GM21515 (cell line): ENCODE measurements at regions not wholly inside any gene's neighbourhood (a gene's known extent, or its start where the extent isn't known, plus 50 kb on each side); places are given as distances from the start of the nearest gene placed in this dataset.

Source experiments
- ATAC-seq: cut with Tn5 transposase; IDR thresholded peaks from one replicate; pipeline ENCODE4 v1.9.1; 2021; ENCODE audit not compliant: unreplicated experiment

GRCh38 chr1:217004776-217005436, 281.7 kb upstream of the ESRRG start:
- ATAC-seq = no peak

GRCh38 chr1:217003355-217003754, 280.1 kb upstream of the ESRRG start:
- no peak for ATAC-seq

DNA sequence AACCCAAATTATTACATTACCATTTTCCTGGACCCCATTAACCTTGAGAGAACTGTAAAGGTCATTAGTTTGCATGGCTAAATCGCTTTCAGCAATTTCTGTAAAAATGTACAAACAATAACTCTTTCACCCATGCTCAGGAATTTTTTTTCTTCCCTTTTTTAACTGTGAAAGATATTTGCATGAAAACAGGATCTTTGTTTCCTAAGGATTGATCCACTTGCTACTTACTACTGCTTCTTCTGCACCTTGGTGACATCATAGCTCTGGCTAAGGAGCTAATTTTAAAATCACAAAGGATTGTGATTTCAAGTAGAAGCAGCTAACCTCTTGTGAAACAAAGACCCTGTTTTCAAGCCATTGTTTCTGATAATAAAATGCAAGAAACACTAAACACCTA, 274.6 kb upstream of the ESRRG start:
- no peak for ATAC-seq

- ATAC-seq = no peak
Observed at GRCh38 chr1:216997069-216997468, 273.8 kb upstream of the ESRRG start.

DNA sequence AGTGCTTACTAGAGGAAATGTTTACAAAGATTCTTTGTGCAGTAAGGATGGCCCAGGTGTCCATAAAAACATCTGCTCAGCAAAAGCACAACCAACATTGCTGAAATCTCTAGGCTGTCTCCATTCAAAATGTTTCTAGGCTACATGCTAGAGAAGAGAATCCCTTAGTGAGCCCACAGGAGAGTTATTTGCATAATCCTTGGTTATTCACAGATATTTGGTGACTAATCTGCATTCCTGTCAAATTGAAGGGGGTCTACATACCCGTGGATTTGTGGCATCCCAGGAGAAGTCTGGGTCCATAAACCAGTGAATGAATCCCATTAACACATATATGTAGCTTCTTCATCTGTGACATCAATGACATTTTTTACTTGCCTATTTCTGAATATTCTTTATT, 261.3 kb upstream of the ESRRG start:
- ATAC-seq = no peak

GRCh38 chr1:216983823-216984222, 260.6 kb upstream of the ESRRG start:
- no peak for ATAC-seq

- no peak for ATAC-seq
Observed at GRCh38 chr1:216961516-216961915, 238.3 kb upstream of the ESRRG start.

GRCh38 chr1:216960716-216961115, 237.5 kb upstream of the ESRRG start:
- ATAC-seq = no peak

DNA sequence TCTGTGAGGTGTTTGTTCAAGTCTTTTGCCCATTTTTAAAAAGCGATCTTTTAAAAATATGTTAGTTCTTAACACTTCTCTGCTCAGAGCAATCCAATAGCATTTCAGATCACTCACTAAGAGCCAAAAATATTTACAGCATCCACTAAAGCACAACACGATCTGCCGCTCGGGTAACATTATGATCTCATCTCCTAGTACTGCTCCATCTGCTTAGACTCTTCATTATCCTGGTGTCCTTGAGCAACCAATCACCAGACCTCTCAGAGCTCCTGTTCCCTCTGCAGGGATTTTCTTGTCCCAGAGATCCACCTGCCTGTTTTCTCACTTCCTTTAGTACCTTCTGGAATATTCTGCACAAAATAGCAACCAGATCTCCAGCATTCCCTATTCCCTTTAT, 235.3 kb upstream of the ESRRG start:
- ATAC-seq = no peak

GRCh38 chr1:216953495-216953894, 230.3 kb upstream of the ESRRG start:
- no peak for ATAC-seq

DNA sequence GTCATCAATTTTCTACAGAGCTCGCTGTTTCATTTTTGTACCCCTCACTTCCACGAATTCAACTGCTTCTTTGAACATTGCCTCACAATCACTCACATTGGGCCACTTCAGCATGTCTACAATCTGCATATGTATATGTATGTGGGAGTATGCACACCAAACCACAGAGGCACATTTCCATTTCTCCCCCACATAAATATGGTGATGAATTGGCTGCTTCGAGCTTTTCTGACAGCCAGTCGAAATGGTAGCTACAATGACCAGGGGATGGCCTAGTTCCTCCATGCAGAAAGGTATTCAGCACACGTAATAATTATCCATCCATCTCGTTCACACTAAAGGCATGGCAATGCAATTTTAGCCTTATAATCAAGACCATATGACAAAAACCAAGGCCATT, 229.6 kb upstream of the ESRRG start:
- ATAC-seq = no peak

DNA sequence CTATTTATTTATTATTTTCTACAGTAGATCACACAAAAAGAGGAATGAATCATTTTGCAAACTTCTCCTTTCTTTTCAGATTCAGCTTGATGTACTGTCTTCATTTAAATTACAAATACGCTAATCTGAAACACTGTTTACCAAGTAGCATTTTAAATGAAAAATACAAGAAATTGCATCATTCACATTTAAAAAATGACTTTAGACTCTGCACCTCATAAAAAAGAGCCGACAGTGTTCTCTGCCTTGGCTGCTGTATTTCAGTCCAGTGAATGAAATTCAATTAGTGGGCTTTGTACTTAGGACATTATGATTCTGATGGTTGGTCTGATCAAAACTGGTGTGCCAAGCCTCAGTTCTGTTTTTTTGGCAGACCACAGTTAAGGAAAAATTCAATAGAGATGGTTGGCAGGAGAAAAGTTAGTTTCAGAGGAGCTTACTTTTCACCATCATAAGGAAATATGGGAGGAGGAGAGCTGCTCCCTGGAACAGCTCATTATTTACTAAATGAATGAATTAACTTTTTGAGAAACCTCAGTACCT, 222.4 kb upstream of the ESRRG start:
- ATAC-seq = no peak

DNA sequence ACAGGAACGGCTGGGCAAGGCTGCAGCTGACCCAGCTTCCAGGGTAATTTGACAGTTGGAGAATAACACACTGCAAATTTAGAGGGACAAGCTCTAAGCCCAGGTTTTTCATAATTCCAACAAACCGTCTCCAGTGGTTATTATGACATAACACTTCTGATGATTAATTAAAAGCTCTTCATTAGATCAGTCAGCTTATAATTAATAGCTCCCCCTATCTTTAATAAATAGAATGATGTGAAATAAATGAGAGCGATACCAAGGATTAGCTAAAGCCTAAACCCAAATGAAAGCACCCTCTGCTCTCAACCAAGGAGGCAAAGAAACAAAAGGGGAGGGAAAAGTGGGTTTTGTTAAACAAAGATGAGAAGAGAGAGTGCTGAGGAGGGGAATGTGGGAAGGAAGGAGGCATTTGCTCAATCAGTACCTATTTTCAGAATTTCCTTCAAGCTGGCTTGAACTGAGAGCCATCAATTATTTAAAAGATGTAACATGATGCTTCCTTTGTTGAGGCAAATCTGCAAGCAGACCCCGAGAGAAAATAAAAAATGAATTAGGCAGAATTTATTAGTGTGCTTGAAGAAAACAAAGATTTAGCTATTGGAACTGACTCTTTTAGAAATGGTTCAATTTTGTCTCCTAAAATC, 221.8 kb upstream of the ESRRG start:
- ATAC-seq = no peak

DNA sequence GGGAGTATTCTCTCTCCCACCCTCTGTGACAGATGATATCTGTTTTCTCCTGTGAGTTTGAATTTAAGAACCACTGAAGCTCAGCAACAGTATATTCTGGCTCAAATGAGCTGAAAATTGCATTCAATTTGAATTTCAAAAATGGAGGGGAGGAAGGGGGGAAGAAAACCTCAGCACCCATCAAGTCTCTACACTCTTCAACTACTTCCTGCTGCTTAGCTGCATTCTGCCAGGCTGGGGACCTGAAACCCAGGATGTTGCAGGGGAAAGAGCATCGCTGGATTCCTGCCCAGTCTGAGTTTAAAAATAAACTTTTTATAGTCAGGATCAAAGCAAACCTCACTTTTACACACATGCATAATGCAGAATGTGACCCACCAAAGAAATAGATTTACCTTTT, 214.3 kb upstream of the ESRRG start:
- no peak for ATAC-seq

DNA sequence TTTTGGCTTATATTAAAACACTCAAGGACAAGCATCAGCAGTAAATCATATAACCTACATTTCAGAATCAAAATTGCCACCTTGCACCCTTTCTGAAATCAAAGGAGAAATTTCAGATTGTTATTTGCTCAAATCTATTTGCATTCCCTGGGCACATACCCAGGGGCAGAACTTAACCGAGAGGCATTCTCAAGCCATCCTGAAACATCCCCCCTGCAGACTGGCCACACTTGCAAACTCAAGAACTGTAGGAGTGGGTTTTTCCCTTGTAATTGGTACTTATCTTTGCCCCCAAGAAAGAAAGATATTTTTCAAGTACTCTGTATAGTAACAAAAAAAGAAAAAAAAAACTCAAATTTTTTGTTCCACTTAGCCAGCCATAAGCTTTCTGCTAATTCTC, 213.6 kb upstream of the ESRRG start:
- ATAC-seq = no peak

DNA sequence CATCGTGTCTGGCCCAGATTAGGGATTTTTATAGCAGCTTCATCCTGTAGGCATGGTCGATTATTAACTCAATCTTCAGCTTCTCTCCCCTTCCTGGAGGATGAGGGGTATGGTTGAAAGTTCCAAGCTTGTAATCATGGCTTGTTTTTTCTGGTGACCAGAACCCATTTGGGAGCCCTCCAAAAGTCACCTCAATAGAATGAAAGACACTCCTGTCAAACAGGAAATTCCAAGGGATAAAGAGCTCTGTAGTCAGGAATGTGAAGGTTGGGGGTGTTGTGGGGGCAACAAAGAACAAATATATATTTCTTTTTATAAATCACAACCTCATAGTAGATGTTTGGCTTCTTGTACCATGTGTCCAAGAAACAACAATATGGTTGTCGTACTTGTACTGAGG, 212.7 kb upstream of the ESRRG start:
- ATAC-seq = no peak

- ATAC-seq = no peak
Observed at GRCh38 chr1:216932424-216932823, 209.2 kb upstream of the ESRRG start.

- no peak for ATAC-seq
Observed at GRCh38 chr1:216929870-216930582, 206.8 kb upstream of the ESRRG start.

DNA sequence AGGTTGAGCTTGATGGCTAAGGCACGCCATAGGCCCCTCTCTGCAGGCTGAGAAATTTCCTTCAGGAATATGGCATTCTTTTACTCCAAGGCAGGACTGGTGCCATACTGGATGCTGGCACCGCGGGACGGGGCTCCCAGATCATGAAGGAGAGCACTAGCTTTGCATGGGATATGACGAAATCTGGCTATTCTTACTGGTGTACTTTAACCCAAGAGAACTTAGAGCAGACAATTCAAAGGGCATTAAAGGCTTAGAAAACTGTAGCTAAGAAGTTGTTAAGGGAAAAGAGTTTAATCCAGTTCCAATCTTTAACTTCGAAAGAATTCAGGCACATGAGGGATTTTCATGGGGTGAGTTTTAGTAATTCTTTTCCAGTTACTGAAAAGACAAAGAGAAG, 204.4 kb upstream of the ESRRG start:
- no peak for ATAC-seq

- ATAC-seq = no peak
Observed at GRCh38 chr1:216926720-216927510, 203.7 kb upstream of the ESRRG start.

GRCh38 chr1:216925962-216926625, 202.9 kb upstream of the ESRRG start:
- ATAC-seq = no peak
